ENCODE measurements at regions not wholly inside any gene's neighbourhood (a gene's known extent, or its start where the extent isn't known, plus 50 kb on each side); places are given as distances from the start of the nearest gene placed in this dataset.

DNA sequence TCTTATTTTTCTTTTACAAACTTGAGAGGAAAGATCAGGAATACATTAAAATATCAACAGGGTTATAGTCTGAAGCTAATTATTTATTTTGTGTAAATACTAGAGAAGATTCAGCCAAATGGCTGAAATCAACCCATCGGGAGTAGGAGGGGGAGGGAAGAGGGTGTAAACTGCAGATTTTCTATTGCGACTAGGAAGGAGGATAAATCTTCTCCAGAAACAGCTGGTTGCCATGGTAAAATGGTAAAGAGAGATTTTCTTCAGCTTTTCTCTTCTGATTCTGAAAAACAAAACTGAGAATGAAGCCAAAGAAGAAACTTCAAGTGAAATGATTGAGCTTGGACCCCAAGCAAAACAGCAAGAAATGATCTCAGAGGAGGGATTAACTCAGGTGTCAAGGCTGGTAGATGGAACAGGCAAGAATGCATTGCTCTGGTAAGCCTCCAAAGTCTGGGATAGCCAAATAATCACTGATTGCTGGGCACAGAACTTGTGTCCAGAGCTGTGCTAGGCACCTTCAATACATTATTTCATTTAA is 193.5 kb upstream of the SPTLC3 start:
- Mint-ChIP-seq H3K27ac (peak overlapping the region; percentile 9 to 83 (median 82)), H3K27me3 (ENCODE audit: low read depth) (no peaks in the 10 kb centered on the region), H3K36me3 (ENCODE audit: low read depth) (no peaks in the 10 kb centered on the region), H3K4me3 (peak overlapping the region in 1 of 3 experiments; percentile 34), H3K9me3 (peaks cover 13% of the 10 kb centered on the region), H3K4me1 (peaks cover 35% of the 10 kb centered on the region)
- no peak for TF ChIP-seq CTCF (IDR thresholded peaks at IDR 0.05; ENCODE audit: unreplicated experiment in 3 of 3)

DNA sequence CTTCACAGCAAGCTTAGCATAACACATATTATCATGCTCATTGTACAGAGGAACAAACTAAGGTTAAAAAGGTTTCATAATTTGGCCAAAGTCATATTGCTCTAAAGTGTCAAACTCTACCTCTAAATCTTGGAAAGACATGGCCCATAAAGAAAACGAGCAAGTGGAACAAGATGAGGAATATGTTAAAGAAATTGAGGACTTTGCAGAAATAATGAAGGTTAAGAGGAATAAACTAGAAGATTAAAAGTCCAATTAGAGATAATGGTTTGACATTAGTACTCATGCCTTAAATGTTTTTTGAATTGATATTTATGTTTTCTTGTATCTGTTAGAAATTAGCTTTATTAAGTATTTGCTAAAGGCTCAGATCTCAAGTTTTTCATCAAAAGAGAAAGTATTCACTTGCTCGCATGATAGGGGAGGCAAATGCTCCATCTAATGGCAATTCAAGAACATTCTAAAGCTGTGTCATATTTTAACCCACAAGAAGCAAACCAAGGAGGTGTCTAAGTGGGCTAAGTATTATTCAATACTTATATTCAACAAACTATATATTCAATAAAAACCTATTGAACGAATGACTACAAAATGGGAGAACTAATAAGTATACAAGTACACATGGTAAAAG is 192.9 kb upstream of the SPTLC3 start:
- Mint-ChIP-seq H3K4me1 (peaks cover 37% of the 10 kb centered on the region), H3K27me3 (ENCODE audit: low read depth) (no peaks in the 10 kb centered on the region), H3K4me3 (no peak overlapping the region), H3K27ac (peak overlapping the region in 1 of 3 experiments; percentile 82), H3K36me3 (ENCODE audit: low read depth) (no peaks in the 10 kb centered on the region), H3K9me3 (peaks cover 9% of the 10 kb centered on the region)
- TF ChIP-seq CTCF (IDR thresholded peaks at IDR 0.05; ENCODE audit: unreplicated experiment in 3 of 3), result peak; percentile 7 to 21 (median 12)

DNA sequence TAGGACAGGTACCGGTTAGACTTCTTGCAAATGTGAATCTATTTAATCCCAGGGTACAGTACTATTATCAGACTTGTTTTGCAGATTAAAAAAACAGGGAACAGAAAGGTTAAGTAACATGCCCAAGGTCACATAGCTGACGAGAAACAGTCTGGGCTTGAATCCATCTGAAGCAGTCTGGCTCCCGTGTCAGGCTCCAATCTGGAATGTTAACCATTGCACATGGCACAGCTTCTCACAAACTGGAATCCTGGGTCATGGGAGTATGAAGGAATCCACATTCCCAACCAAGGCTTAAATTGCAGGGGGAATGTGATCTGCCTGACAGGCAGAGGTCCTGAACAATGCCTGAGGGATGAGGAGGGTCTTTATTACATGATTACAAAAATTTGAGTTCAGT is 187.5 kb upstream of the SPTLC3 start:
- TF ChIP-seq CTCF (IDR thresholded peaks at IDR 0.05; ENCODE audit: unreplicated experiment in 3 of 3), result no peak
- H3K27me3 Mint-ChIP-seq (ENCODE audit: low read depth), result no peaks in the 10 kb centered on the region
- peak overlapping the region in 2 of 3 experiments; percentile 33 to 67 for H3K27ac Mint-ChIP-seq
- no peaks in the 10 kb centered on the region for H3K9me3 Mint-ChIP-seq
- no peaks in the 10 kb centered on the region for H3K36me3 Mint-ChIP-seq (ENCODE audit: low read depth)
- H3K4me1 Mint-ChIP-seq, result peaks cover 58% of the 10 kb centered on the region
- H3K4me3 Mint-ChIP-seq, result peak overlapping the region in 1 of 3 experiments; percentile 40

DNA sequence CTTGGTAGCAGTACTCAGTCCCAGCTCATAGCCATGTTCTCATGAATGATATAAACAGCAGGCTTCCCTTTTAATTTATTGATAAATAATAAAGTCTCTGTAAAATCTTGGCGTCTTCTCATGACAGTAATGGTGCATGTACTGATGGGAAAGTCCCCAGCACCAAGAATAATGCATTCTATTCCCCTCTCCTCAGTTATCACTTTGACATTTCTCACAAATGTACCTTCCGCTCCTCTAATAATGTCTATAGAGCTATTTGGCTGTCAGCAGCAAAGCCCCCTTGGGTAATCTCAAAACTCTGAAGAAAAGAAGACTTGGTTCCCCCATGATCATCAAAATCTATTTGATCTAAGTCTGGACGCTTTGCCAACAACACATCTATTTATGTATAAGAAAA is 185.0 kb upstream of the SPTLC3 start:
- H3K27ac Mint-ChIP-seq, result peak overlapping the region in 2 of 3 experiments; percentile 67 to 82
- H3K4me1 Mint-ChIP-seq, result peaks cover 63% of the 10 kb centered on the region
- H3K36me3 Mint-ChIP-seq (ENCODE audit: low read depth), result no peaks in the 10 kb centered on the region
- no peaks in the 10 kb centered on the region for H3K9me3 Mint-ChIP-seq
- no peak for TF ChIP-seq CTCF (IDR thresholded peaks at IDR 0.05; ENCODE audit: unreplicated experiment in 3 of 3)
- no peaks in the 10 kb centered on the region for H3K27me3 Mint-ChIP-seq (ENCODE audit: low read depth)
- H3K4me3 Mint-ChIP-seq, result no peak overlapping the region

DNA sequence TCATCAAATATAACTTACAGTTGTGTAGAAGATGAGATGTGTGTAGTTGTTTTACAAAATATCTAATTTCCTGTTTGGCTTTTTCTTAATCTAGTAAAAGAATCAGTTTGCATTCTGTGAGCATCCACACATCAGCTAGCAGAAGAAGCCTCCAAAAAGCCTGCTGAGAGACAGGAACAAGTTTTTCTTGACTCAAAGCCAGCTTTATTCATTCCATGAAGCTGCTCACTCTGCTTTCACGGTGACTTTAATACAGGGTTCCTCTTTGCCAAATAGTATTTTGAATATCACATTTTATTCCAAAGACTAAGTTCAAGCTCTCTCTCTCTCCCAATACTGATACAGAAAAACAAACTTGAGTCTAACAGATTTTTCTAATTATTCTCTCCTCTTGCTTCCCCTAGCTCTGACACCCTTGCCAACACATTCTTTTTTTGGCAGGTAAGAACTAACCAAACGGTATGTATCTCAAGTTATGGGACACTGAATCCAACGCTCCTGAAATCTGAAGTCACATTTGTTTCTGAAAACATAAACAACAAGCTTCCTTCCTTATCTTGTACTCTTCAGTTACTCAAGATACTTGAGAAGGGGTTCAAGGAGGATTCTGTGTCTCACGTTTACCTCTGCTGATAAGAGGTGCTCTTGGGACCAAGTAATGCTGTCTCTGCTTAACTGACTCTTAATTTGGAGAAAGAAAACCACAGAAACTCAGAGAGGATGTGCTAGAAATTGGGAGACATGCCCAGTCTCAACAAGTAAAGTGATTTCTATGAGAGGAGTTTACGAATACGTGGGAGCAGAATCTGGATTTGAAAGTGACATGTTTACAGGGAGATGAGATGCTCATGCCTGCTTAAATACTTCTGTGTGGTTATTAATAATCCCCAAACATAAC is 184.2 kb upstream of the SPTLC3 start:
- Mint-ChIP-seq H3K27ac (peak overlapping the region in 2 of 3 experiments; percentile 67 to 82), H3K27me3 (ENCODE audit: low read depth) (no peaks in the 10 kb centered on the region), H3K36me3 (ENCODE audit: low read depth) (no peaks in the 10 kb centered on the region), H3K4me1 (peaks cover 63% of the 10 kb centered on the region), H3K9me3 (no peaks in the 10 kb centered on the region), H3K4me3 (peak overlapping the region in 1 of 3 experiments; percentile 5)
- TF ChIP-seq CTCF (IDR thresholded peaks at IDR 0.05; ENCODE audit: unreplicated experiment in 3 of 3), result no peak

Data from nephron (organoid).